HCT116 (cell line): ENCODE measurements at regions not wholly inside any gene's neighbourhood (a gene's known extent, or its start where the extent isn't known, plus 50 kb on each side); places are given as distances from the start of the nearest gene placed in this dataset.
"Not testable (repeated sequence)": the region's sequence is repeated elsewhere in the genome, so short reads cannot be mapped to it uniquely, and the experiment has no call there.

ENCODE experiments used
- ATAC-seq: fragments of 200-7000 bp; cut with Tn5 transposase; 2 replicates; pipeline ENCODE4 v1.9.1; 2020; ENCODE audit warnings: mild to moderate bottlenecking, moderate library complexity
- BruUV-seq: library from RNA; stranded (reverse); fragments of 400-500 nt; replicated peaks from 2 replicates; lab custom pipeline; 2021; lab: Mats Ljungman, UMichigan
- CTCF ChIA-PET: fragments of 300-600 bp; sonication (Branson Sonifier 250); formaldehyde crosslinking; loops from one replicate; lab custom pipeline; 2021; ENCODE audit warnings: antibody characterized with exemption; lab: Charles Lee
- POLR2A ChIA-PET: fragments of 300-600, 350-600 bp; sonication (Branson Sonifier 250); formaldehyde crosslinking; loops from one replicate; lab custom pipeline; 2021; ENCODE audit warnings: antibody characterized with exemption; lab: Charles Lee
- RAD21 ChIA-PET, 2 experiments: fragments of 300-600 bp; sonication (Branson Sonifier 250); formaldehyde crosslinking; loops; one replicate each; lab custom pipeline; 2023; ENCODE audit warnings: low total read pairs in 2 of 2; ENCODE audit not compliant: uncharacterized antibody in 2 of 2, unreplicated experiment in 2 of 2, low non-redundant PET in 1 of 2; lab: Charles Lee
- DNase-seq: peaks from one replicate; pipeline ENCODE4 v3.0.0-alpha.2; 2010; ENCODE audit warnings: low read depth, low spot score
- H2AFZ ChIP-seq: fragments of 200-600 bp; shearing (Covaris generic), sonication (generic); 2 replicates; pipeline ENCODE4 v1.6.1; 2017; ENCODE audit warnings: low read depth, mixed run types, mixed read lengths, antibody characterized with exemption, low read length; ENCODE audit not compliant: poor library complexity, severe bottlenecking
- H3K27ac ChIP-seq: 2 replicates; pipeline ENCODE4 v1.5.1; 2012; ENCODE audit warnings: low read depth, low read length
- H3K27me3 ChIP-seq: fragments of 200-600 bp; sonication (generic); 2 replicates; pipeline ENCODE4 v1.6.1; 2016; ENCODE audit warnings: mixed run types, low read length, mixed read lengths; ENCODE audit not compliant: insufficient read depth
- H3K36me3 ChIP-seq, 2 experiments: fragments of 200-500 bp in 1 of 2; fragments of 200-600 bp in 1 of 2; sonication (Bioruptor generic) in 1 of 2; sonication (generic) in 1 of 2; 2 replicates each; pipeline versions ENCODE4 v1.5.1 to v1.6.1; 2014 to 2016; ENCODE audit warnings: low read length in 2 of 2, inconsistent platforms in 1 of 2, mixed read lengths in 1 of 2, mixed run types in 1 of 2; ENCODE audit not compliant: insufficient read depth in 2 of 2, control insufficient read depth in 1 of 2
- H3K4me1 ChIP-seq, 2 experiments: fragments of 200-600 bp in 1 of 2; sonication (generic) in 1 of 2; 2 replicates each; pipeline versions ENCODE4 v1.5.1 to v1.6.1; 2012 to 2017; ENCODE audit warnings: low read length in 2 of 2, inconsistent platforms in 1 of 2, mild to moderate bottlenecking in 1 of 2, mixed read lengths in 1 of 2, mixed run types in 1 of 2, moderate library complexity in 1 of 2; ENCODE audit not compliant: insufficient read depth in 2 of 2, control insufficient read depth in 1 of 2
- H3K4me2 ChIP-seq: fragments of 200-600 bp; sonication (generic); 2 replicates; pipeline ENCODE4 v1.6.1; 2017; ENCODE audit warnings: mixed run types, low read length, mixed read lengths
- H3K4me3 ChIP-seq, 2 experiments: fragments of 200-600 bp in 1 of 2; sonication (generic) in 1 of 2; replicated peaks in 1 of 2; 2 replicates each; pipeline ENCODE4 v1.5.1; 2011 to 2016; ENCODE audit warnings: low read length in 2 of 2, control low read depth in 1 of 2, low read depth in 1 of 2, mild to moderate bottlenecking in 1 of 2, mixed read lengths in 1 of 2, mixed run types in 1 of 2
- H3K79me2 ChIP-seq: fragments of 200-600 bp; sonication (generic); 2 replicates; pipeline ENCODE4 v1.6.1; 2017; ENCODE audit warnings: mild to moderate bottlenecking, mixed run types, low read length, moderate library complexity, mixed read lengths; ENCODE audit not compliant: insufficient read depth
- H3K9ac ChIP-seq: fragments of 200-600 bp; sonication (generic); 2 replicates; pipeline ENCODE4 v1.6.1; 2016; ENCODE audit warnings: low read length, mixed read lengths
- H3K9me2 ChIP-seq: fragments of 200-600 bp; sonication (generic), shearing (Covaris generic); 2 replicates; pipeline ENCODE4 v1.6.1; 2017; ENCODE audit warnings: mixed run types, mild to moderate bottlenecking, moderate library complexity; ENCODE audit not compliant: insufficient read depth
- H3K9me3 ChIP-seq, 2 experiments: fragments of 200-500 bp in 1 of 2; fragments of 200-600 bp in 1 of 2; sonication (Bioruptor generic) in 1 of 2; sonication (generic) in 1 of 2; 2 replicates each; pipeline ENCODE4 v1.6.1; 2014 to 2017; ENCODE audit warnings: low read length in 2 of 2, mixed read lengths in 2 of 2, inconsistent platforms in 1 of 2, low read depth in 1 of 2, mild to moderate bottlenecking in 1 of 2, mixed run types in 1 of 2, moderate library complexity in 1 of 2; ENCODE audit not compliant: control insufficient read depth in 1 of 2, insufficient read depth in 1 of 2
- H4K20me1 ChIP-seq: fragments of 200-600 bp; sonication (generic), shearing (Covaris generic); 2 replicates; pipeline ENCODE4 v1.6.1; 2017; ENCODE audit warnings: mixed run types, mild to moderate bottlenecking, moderate library complexity; ENCODE audit not compliant: insufficient read depth
- EGR1 ChIP-seq: IDR thresholded peaks from 2 replicates; pipeline ENCODE4 v1.6.1; 2012; ENCODE audit warnings: low read depth
- ELF1 ChIP-seq: IDR thresholded peaks from 2 replicates; pipeline ENCODE4 v1.6.1; 2012; ENCODE audit warnings: low read depth, borderline replicate concordance
- EZH2 ChIP-seq: fragments of 200-600 bp; sonication (generic); IDR thresholded peaks from 2 replicates; pipeline ENCODE4 v1.6.1; 2017; ENCODE audit warnings: antibody characterized with exemption, mixed run types
- EZH2phosphoT487 ChIP-seq: fragments of 200-600 bp; IDR thresholded peaks from 2 replicates; pipeline ENCODE4 v1.6.1; 2018; ENCODE audit warnings: antibody characterized with exemption, borderline replicate concordance
- JUND ChIP-seq: IDR thresholded peaks from 2 replicates; pipeline ENCODE4 v1.6.1; 2012
- MAX ChIP-seq: IDR thresholded peaks from 2 replicates; pipeline ENCODE4 v1.6.1; 2012
- SRF ChIP-seq: IDR thresholded peaks from 2 replicates; pipeline ENCODE4 v1.6.1; 2012; ENCODE audit warnings: low read depth
- TCF7L2 ChIP-seq: IDR thresholded peaks from 2 replicates; pipeline ENCODE4 v1.7.0; 2011; ENCODE audit warnings: borderline replicate concordance, inconsistent platforms; ENCODE audit not compliant: insufficient read depth, insufficient read length; ENCODE audit errors: extremely low read depth
- YY1 ChIP-seq: IDR thresholded peaks from 2 replicates; pipeline ENCODE4 v1.6.1; 2011; ENCODE audit warnings: low read length, low read depth, moderate library complexity, mild to moderate bottlenecking; ENCODE audit not compliant: insufficient replicate concordance; ENCODE audit errors: extremely low read depth
- ZBTB33 ChIP-seq: IDR thresholded peaks from 2 replicates; pipeline ENCODE4 v1.6.1; 2011; ENCODE audit warnings: mild to moderate bottlenecking, low read length, moderate library complexity; ENCODE audit not compliant: insufficient replicate concordance; ENCODE audit errors: extremely low read depth
- ZFX ChIP-seq: fragments of 450-650 bp; IDR thresholded peaks from 2 replicates; pipeline ENCODE4 v1.6.1; 2017
- intact Hi-C: fragments of 100-400 bp; cut with micrococcal nuclease; formaldehyde crosslinking; loops from 2 replicates; pipeline ENCODE4 v1.10.0; 2022
- TF ChIP-seq, protein P1 (sequence below): IDR thresholded peaks from 2 replicates; pipeline ENCODE4 v1.6.1; 2012

DNA sequence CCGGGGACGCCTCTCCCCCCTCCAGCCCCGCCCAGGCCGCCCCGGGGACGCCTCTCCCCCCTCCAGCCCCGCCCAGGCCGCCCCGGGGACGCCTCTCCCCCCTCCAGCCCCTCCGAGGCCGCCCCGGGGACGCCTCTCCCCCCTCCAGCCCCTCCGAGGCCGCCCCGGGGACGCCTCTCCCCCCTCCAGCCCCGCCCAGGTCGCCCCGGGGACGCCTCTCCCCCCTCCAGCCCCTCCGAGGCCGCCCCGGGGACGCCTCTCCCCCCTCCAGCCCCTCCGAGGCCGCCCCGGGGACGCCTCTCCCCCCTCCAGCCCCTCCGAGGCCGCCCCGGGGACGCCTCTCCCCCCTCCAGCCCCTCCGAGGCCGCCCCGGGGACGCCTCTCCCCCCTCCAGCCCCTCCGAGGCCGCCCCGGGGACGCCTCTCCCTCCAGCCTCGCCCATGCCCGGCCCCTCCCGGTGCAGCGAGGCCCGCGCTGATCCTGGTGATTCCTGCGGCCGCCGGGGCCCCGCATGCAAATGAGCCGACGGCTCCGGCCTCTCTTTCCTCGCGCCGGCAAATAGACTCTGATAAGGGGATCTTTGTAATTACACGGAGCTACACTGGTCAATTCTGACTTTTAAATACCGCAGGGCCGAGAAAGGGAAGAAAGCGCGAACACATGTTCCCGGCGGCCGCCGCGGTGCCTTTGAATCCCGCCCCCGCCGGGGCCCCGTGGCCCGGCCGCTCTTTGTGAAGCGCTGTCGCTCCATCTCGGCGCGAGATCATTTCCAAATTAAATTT, 114.7 kb upstream of the NKX1-1 start:
- CTCF ChIA-PET, H3K79me2 ChIP-seq, BruUV-seq, H3K27me3 ChIP-seq, H4K20me1 ChIP-seq, RAD21 ChIA-PET, intact Hi-C loops, H3K36me3 ChIP-seq, H3K9me3 ChIP-seq, H3K9me2 ChIP-seq, POLR2A ChIA-PET: not testable (repeated sequence)
- Histone ChIP-seq H3K4me3 (peak overlapping the region; percentile 39 to 56), H3K4me1 (peaks cover 7 to 15% of the 10 kb centered on the region in 2 experiments; a peak in 3 of 4 replicates), H3K27ac (peak overlapping the region; percentile 61), H3K4me2 (peak overlapping the region; percentile 92), H3K9ac (peak overlapping the region; percentile 59), H2AFZ (peak overlapping the region; percentile 95)
- ATAC-seq (peak; percentile 89), DNase-seq (peak; percentile 10)
- TF ChIP-seq EGR1 (peak; percentile 93), MAX (peak; percentile 54; the same call in 1 of the 2 replicates), ZFX (peak; percentile 39; the same call in 1 of the 2 replicates), TCF7L2 (peak; percentile 93)

DNA sequence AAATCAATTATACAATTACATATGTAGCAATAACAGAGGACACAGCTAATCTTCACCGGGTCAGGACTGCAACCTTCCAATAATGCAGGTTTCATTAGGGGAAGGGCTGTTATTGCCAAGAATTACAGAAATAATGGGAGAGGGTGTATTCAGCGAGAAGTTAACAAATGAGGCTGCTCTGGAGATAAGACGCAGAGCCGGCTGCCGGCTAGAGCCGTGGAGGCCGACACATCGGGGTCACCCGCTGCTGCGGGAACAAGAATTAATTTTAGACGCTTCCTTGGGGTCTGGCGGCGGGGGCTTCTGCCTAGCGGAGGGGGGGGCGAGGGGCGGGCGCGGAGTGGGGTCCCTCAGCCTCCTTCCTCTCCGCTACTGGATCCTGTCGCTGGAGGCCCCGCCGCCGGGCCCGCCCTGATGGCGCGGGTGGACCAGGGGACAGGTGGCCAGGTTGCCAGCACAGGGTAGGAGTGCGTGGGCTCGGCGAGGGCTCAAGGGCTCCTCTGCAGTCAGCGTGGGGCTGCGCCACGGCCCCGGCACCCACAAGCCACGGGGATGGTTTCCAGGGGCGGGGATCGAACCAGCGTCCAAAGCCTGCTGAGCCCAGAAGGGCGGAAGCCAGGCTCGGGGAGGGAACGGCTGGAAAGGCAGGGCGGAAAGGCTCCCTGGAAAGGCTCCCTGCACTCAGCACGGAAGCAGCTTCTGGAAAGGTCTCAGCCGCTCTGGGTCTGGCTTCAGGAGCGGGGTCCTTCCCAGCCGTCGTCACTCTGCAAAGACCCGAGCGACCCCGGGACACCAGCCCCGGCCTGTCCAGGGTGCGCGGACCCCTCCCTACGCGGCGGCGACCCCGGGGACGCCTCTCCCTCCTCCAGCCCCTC, 113.8 kb upstream of the NKX1-1 start:
- BruUV-seq = no TSS peak
- intact Hi-C loops = loop anchor here (10.0 kb wide), 1 partner anchor 165 kb away; no protein-coding TSS in a partner anchor
- H3K4me2 ChIP-seq = peak overlapping the region; percentile 9; the same call in 1 of the 2 replicates
- POLR2A ChIA-PET = no interaction called here
- no peaks in the 10 kb centered on the region for H3K27me3 ChIP-seq
- no peaks in the 10 kb centered on the region for H3K9me2 ChIP-seq
- CTCF ChIA-PET = no interaction called here
- H3K4me1 ChIP-seq = peaks cover 7 to 15% of the 10 kb centered on the region in 2 experiments; a peak in 3 of 4 replicates
- H3K9ac ChIP-seq = no peak overlapping the region
- H3K36me3 ChIP-seq = no peaks in the 10 kb centered on the region
- H3K27ac ChIP-seq = peak overlapping the region; percentile 38; the same call in 1 of the 2 replicates
- ATAC-seq = no peak
- H3K4me3 ChIP-seq = no peak overlapping the region
- no peaks in the 10 kb centered on the region for H3K79me2 ChIP-seq
- H4K20me1 ChIP-seq = no peaks in the 10 kb centered on the region
- no peak for DNase-seq
- no peaks in the 10 kb centered on the region for H3K9me3 ChIP-seq
- H2AFZ ChIP-seq = no peak overlapping the region
- RAD21 ChIA-PET = no interaction called here
- no peak for TF ChIP-seq SRF
- TF ChIP-seq EGR1 = no peak
- TF ChIP-seq YY1 = no peak
- TF ChIP-seq EZH2phosphoT487 = no peak
- TF ChIP-seq ZFX = no peak
- no peak for TF ChIP-seq TCF7L2
- TF ChIP-seq ELF1 = no peak
- no peak for TF ChIP-seq EZH2
- no peak for TF ChIP-seq ZBTB33
- no peak for TF ChIP-seq JUND
- TF ChIP-seq, protein P1, sequence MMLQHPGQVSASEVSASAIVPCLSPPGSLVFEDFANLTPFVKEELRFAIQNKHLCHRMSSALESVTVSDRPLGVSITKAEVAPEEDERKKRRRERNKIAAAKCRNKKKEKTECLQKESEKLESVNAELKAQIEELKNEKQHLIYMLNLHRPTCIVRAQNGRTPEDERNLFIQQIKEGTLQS = no peak
